Endothelial cell of umbilical vein (primary cell): ENCODE measurements at regions not wholly inside any gene's neighbourhood (a gene's known extent, or its start where the extent isn't known, plus 50 kb on each side); places are given as distances from the start of the nearest gene placed in this dataset.

Experiments used
- CTCF ChIP-seq, 2 donors: IDR thresholded peaks; 1 replicate in 1 of 2; 2 replicates in 1 of 2; pipeline ENCODE4 v1.5.1; 2011; ENCODE audit warnings: low read length in 2 of 2, mild to moderate bottlenecking in 2 of 2, moderate library complexity in 2 of 2, control low read depth in 1 of 2, inconsistent platforms in 1 of 2, low read depth in 1 of 2; ENCODE audit not compliant: insufficient read depth in 1 of 2; ENCODE audit errors: extremely low read depth in 1 of 2
- EZH2 ChIP-seq: IDR thresholded peaks from 2 replicates; pipeline ENCODE4 v1.6.1; 2012; ENCODE audit warnings: borderline replicate concordance, low read depth, mild to moderate bottlenecking, moderate library complexity, low read length, inconsistent platforms; ENCODE audit not compliant: severe bottlenecking
- JUN ChIP-seq: IDR thresholded peaks from 2 replicates; pipeline ENCODE4 v1.6.1; 2011; ENCODE audit warnings: borderline replicate concordance, low read depth; ENCODE audit not compliant: insufficient read length, insufficient read depth
- MAX ChIP-seq: IDR thresholded peaks from 2 replicates; pipeline ENCODE4 v1.6.1; 2011; ENCODE audit not compliant: insufficient read depth, insufficient read length
- MYC ChIP-seq: IDR thresholded peaks from one replicate; pipeline ENCODE4 v1.6.1; 2011; ENCODE audit warnings: mild to moderate bottlenecking, low read depth, low read length
- POLR2A ChIP-seq: IDR thresholded peaks from 2 replicates; pipeline ENCODE4 v1.6.1; 2012; ENCODE audit warnings: low read depth, mild to moderate bottlenecking, control low read depth, low read length
- POLR2AphosphoS5 ChIP-seq: IDR thresholded peaks from 2 replicates; pipeline ENCODE4 v1.6.1; 2012; ENCODE audit warnings: low read depth, mild to moderate bottlenecking, control low read depth, low read length, moderate library complexity; ENCODE audit not compliant: insufficient read depth

GRCh38 chr1:88376421-88376820, 307.7 kb upstream of the PKN2 start:
- TF ChIP-seq CTCF (IDR thresholded peaks at IDR 0.05; ENCODE audit: extremely low read depth in 1 of 2, insufficient read depth in 1 of 2, low read depth in 1 of 2, low read length in 2 of 2), result no peak
- TF ChIP-seq EZH2, result no peak
- TF ChIP-seq MAX, result no peak
- no peak for TF ChIP-seq POLR2A
- TF ChIP-seq POLR2AphosphoS5, result no peak
- no peak for TF ChIP-seq MYC
- no peak for TF ChIP-seq JUN
